ENCODE measurements at regions not wholly inside any gene's neighbourhood (a gene's known extent, or its start where the extent isn't known, plus 50 kb on each side); places are given as distances from the start of the nearest gene placed in this dataset.

DNA sequence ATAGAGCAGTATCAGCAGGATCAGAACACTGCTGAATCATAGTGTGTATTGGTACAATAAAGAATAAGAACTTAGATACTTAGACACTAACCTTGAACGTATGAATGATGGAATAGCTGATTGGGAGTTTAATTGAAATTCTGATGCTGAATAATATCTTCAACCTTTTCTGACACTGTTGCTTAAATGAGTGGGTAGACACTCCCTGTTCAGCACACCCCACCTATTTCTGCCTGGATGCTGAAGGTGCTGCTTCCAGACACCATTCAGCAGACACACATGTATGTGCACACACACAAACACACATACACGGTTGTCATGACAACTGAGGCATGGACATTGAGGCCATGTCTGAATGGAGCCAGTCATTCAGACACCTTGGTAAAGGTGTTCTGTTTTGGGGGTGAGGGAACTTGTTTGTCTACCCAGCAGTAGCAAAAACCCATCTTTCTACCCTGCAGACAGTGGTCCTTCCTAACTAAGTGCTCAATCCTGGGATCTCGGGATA lies 54.3 kb downstream of the TMEM215 start:
- DNase-seq = no peak

DNA sequence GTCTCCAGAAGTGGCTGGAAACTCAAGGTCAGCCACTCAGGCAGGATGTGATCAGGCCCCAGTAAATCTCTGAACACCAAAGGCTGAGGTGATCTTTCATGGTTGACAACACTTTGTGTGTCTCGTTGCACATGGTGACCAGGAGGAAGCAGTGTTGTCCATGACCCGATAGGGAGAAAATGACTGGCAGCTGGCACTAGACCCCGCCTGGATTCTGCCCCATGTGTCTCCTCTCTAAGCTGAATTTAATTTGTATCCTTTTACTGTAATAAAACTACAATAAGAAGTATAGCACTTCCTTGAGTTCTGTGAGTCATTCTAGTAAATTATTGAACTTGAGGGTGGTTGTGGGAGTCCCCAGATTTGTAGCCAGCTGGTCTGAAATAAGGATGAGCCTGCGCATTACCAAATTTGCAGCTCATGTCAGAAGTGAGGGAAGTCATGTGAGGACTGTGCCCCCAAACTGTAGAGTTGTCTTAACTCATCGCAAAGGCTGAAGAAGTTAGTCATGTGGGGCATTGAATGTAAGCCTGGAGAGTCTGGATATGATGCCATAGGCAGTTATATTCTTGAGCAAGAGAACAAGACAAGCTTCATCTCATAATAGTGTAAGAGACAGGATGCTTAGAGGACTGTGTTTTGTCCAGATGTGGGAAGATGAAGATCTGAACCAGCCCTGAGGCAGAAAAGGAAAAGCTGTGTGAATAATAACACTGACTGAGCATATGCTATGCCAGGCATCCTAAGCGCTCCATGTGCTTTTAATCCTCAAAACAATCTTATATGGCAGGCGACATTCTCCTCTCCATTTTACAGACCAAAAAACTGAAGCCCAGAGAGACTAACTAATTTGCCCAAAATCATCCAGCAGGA lies 55.9 kb downstream of the TMEM215 start:
- no peak for DNase-seq

DNA sequence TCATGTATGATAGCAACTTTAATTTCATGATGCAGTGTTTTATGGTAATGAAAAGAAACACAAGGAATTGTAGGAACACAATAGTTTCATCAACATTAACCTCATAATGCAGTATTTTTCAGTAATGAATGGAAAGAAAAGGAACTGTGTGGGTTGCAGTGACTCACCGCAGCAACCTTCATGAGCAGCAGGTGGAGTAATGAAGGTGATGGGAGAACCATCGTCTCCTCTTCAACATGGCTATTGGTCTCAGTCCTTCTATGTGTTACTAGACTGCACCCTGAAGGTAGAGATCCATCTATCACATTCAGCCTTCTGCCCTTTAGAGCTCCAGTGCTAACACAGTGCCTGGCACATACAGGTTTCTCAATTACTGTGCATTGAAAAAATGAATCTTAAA lies 58.0 kb downstream of the TMEM215 start:
- DNase-seq = peak; percentile 2

DNA sequence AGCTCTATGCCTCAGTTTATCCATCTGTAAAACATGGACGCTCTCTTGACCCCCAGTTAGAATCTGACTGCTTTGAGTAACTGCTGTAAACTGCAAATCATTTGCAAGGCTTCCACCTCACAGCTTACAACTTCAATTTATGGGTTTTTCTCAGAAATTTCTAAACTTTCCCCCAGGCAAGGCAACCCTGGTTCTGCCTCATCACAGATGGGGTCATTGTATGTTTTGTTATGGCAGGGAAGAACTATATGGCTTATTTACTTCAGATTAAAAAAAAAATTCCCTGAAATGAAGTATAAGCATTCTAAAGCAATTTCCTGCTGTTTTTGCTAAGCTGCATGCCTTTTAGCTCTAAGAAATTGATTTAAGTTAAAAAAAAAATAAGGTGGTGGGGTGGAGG lies 60.0 kb downstream of the TMEM215 start:
- no peak for DNase-seq

DNA sequence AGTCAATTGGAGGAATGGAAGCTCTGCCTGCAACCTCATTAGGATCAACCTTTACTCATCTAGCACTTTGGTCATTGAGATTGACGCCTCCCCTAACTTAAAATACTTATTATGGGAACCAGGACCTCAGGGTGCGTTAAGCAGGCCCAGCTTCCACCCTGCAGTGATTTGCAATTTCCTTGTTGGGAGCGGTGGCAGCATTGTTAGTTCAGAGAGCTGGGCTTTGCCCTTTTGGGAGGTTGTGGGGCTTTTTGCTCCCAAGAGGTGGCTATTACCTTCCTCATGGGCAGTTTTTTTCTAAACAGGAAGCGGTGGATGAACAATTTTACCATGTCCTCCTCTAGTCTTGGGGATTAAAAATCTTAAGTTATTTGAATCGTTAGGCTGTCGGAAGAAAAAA lies 60.9 kb downstream of the TMEM215 start:
- DNase-seq = no peak

DNA sequence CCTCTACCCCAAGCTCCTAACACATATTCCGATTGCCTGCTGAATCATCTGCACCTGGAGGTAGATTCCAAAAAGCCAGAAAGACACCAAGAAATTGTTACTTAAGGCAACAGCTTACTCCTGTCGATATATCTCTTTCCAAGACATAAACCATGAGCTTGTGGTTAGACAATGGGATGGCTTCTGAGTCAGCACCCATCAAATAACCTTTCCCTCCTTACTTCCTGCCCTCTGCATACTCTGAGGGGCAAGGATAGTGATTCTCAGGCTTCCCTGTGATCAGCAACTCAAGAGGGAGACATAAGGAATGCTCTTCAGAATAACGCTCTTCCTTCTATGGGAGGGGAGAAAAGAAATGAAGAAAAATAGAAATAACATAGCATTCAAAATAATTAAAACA lies 70.9 kb downstream of the TMEM215 start:
- no peak for DNase-seq

DNA sequence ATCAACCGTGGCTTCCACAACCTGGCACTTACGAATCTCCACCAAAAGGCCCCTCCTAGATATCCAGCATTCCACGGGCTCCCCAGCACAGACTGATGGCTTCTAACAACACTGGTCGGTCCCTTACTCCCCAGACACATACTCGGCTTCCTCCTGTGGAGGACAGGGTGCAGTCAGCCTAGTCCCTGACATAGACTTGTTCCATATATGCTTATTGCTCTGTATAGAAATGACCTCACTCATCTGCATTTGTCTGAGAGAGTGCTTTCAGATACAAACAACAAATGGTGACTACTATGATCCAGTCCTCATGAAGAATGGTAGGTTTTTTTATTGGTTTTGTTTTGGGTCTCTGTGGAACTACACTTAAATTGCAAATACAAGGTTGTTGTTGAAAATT lies 72.4 kb downstream of the TMEM215 start:
- no peak for DNase-seq

DNA sequence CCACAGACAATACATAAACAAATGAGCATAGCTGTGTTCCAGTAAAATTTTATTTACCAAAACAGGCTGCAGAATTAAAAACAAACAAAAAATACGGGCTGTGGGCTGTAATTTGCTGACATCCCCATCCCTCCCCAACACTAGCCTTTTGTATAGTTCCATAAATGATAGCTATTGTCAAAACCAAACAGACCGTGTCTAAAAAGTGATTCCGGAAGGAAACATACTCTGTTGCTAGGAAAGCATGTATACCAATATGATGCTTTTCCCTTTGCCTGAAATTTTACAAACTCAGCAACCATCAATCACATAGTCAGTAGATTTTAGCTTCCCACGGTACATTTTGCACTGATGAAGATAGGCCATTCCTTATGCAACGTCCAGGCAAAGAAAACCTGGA lies 80.0 kb downstream of the TMEM215 start:
- no peak for DNase-seq

DNA sequence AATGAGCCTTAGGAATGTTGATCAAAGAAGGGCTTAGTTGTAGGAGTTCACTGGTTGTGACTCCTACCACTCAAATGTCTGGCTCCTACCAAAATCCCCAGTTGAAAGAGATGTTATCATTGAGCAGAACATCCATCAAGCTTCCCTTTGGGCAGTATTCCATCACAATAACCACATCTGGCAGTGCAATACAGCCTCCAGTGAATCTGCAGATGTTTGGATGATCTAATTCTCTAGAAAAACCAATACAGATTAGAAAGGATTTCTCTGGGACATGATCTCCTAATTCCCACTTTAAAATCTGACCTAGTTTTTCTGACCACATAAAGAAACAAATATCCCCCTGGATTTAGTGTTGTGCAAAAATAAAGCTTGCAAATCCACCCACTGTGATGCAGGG lies 81.6 kb downstream of the TMEM215 start:
- no peak for DNase-seq

DNA sequence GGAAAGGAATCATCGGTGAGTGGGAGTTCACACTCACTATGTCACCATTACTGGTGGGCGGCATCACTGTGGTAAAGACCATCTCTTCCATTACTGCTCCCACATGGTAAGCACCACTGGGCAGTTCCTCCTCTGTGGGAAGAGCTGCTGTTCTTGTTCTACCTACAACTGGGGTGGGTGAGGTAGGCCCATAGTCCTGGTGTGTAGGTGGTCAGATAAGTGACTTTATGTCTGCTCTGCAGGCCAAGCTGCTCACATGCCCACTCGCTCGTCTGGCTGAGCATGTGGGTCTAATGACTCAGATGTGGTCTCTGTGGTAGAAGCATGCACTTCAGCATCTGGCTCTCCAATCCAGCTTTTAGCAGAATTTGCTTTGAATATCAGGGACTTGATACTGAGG lies 82.9 kb downstream of the TMEM215 start:
- no peak for DNase-seq

DNA sequence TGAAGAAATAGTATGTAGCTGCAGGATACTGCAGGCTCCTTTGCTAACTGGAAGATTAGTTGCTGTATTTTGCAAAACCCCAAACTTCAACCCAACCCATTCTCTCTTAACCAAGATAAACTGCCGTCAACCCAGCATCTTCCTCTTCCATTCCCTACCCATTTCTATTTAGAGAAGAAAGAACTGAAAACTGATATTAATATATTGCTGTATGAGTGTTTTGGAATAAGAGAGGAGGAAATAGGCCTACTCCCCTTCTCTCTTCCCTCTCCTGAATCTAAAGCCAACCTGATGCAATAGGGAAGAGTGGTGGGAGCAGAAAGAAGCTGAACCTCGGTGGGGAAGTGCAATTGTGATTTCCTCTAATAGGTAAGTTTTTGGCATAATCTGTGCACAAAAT lies 83.7 kb downstream of the TMEM215 start:
- no peak for DNase-seq

DNA sequence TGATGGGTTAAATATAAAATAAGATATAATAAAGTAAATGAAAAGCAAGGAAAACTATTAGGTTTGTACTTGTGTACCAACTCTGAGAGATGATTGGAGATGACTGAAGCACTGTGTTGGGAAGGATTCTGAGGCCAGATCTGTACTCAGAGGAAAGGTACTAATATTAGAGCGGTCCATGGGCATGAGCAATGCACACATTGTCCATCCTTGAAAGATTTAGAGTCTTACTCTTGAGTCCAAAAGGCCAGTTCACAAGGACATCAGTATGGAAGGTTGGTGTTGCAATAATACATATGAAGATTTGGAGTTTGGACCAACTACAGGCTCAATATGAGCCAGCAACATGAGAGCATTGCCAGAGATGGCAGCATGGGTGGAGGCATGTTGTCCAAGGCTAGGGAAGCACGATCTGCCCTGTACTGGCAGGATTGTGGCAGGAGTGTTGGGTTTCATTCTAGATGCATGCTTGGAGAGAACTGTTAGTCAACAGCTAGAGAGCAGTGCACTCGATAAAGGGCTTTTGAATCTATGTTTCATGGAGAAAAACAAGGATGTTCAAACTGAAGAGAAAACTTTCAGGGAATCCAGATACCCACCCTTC lies 84.4 kb downstream of the TMEM215 start:
- no peak for DNase-seq

DNA sequence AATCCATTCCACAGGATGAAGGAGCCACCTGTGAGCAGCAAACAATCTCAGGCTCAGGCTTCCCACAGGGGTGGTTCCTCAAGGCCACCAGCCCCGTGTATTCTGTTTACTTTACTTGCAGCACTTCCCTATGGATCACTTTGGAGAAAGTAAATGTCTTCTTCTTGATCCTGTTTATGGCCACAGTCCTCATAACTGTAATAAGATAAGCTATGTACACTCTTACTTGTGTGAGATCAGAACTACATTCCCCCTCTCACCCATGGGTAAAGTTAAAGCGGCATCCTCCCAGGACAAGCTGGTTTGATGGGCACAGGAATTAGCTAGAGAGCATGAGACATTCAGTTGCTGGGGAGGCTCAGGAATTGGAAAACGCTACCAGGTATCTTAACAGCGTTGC lies 86.1 kb downstream of the TMEM215 start:
- DNase-seq = no peak

DNA sequence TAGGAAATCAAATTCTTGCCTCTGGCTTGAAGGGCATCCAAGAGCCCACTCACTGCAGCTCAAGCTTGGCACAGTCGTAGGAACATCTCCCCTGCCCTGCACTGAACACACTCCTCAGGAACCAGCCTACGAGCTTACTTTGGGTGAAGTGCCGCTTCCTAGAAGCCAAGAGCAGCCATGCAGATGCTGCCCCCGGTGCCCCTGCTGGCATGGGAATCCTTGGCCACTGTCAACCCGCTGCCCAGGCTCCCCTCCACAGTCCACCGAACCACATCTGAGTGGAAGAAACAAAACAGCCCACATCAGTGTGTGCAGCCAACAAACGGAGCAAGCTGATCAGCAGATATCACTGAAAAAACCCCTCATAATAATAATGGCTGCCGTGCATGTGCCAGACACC lies 89.8 kb downstream of the TMEM215 start:
- no peak for DNase-seq

DNA sequence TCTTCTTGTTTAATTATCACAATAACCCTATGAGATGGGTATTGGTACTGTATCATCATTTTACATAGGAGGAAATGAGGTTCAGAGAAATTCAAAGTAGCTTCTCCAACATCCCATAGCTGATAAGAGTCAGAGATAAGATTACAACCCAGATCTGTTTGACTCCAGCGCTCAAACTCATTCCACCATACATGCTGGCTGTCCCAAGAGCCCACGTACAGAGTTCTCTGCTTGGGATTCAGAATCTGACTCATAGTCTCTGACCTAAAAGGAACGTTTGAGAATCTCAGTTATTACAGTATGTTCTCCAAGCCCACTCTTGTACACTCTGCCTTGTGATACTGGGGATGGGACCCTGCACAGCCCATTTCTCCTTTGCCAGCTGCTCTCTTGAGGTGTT lies 90.2 kb downstream of the TMEM215 start:
- no peak for DNase-seq

DNA sequence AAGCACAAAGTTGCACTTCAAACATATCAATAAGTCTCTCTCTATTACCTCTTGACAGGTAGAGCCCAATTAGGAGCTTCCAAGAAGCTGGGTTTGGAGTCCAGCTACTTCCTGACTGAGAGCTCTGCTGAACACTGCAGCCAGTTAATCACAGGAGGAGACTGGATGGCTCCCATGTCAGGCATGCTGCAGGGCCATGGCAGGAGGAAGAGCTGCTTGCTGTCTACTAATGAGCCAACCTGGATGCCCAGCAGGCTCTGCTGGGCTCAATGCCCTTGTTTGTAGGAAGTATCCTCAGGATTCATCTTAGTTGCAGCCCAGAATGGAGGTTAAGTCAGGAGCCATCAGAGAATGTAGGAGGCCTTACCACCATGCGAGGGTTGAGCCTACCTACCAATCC lies 91.9 kb downstream of the TMEM215 start:
- no peak for DNase-seq

DNA sequence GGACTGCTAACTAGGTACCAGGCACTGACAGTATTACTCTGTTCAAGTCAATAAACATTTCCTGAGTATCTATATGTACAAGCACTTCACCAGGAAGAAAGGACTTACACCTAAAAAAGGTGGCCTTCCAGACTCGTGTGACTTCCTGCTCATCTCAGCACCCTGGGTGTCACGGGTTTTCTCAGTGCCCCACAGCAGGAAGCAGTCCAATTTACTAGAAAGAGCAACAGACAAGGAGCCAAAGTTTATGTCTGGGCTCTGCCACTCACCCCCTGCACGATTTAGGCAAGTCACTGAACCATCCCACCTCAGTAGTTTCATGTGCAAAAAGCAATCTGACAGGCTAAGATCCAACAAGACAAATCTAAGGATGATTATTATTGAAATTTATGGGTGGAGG lies 92.4 kb downstream of the TMEM215 start:
- DNase-seq = no peak

DNA sequence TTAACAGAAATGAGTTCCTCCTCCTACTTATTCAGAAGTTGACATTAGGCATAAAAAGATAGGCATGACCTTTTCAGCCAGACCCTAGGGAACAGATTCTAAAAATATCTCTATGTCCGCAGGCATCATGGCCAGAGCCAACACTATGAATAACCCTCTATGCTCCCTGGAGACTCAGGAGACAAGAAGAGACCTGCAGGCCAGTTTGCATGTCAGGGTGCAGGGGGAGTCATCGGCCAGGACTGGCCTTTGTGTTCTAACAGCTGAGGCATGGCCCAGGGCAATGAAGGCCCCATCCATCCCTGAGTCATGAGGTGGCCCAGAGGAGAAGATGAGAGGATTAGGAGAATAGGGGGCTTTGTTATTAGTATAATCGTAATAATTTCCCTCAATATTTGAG lies 93.8 kb downstream of the TMEM215 start:
- DNase-seq = no peak

DNA sequence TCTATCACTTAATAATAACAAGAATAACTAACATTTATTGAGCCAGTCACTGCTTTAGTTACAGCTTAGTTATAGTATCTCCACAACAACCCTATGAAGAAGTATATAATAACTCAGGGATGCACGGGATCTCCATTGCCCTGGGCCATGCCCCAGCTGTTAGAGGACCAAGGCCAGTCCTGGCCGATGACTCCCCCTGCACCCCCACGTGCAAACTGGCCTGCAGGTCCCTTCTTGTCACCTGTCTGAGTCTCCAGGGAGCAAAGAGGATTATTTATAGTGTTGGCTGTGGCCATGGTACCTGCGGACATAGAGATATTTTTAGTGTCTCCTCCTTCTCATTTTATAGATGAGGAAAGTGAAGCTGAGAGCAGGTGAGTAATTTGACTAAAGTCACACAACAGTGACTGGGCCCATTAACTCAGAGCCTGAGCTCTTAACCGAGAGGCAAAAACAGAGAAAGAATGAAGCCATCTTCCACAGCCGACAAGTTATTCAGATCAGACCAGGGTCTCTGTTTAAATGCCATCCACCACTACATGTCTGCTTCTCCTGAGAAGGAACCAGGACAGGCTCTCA lies 94.4 kb downstream of the TMEM215 start:
- DNase-seq = no peak

DNA sequence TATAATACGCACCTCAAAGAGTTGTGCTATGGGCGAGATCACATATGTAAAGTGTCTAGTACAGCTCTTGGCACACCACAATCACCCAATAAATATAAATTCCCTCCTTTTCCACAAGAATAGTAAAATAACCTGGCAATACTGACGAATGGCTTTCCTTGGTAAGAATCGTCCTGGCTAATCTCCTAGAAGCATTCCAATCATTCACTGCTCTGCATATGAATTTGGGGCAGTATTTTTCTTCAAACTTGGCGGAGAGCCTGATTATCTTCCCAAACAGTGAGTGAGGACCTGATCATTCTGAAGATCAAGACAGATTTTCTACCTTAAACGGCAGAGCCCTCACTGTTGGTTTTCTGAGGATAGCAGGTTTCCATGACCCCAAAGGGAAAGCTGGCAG lies 96.0 kb downstream of the TMEM215 start:
- DNase-seq = no peak

DNA sequence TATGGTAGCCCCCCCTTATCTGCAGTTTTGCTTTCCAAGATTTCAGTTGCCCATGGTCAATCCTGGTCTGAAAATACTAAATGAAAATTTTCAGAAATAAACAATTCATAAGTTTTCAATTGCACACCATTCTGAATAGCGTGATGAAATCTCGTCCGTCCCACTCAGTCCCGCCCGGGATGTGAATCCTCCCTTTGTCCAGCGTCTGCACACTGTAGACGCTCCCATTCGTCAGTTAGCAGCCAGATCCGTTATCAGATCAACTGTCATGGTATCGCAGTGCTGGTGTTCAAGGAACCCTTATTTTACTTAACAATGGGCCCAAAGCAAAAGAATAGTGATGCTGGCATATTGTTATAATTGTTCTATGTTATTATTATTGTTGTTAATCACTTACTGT lies 98.6 kb downstream of the TMEM215 start:
- no peak for DNase-seq

DNA sequence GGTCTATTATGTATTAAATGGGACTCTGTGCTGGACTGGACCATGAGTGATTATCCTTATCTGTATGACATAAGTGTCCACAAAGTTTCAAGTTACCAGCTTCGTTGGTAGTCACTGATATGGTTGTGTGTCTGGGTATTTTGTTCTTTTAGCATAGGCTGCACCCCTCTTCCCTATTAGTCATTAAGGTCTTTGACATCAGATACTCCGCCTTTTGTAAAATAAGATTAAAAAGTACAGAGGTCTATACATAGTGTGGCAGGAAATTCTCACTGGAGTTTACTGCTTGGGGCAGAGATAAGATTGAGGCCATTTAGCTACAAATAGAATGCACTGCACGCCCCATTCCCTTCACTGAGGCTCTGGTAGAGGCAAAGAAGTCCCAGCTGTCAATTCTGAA lies 99.4 kb downstream of the TMEM215 start:
- peak; percentile 70 for DNase-seq

DNA sequence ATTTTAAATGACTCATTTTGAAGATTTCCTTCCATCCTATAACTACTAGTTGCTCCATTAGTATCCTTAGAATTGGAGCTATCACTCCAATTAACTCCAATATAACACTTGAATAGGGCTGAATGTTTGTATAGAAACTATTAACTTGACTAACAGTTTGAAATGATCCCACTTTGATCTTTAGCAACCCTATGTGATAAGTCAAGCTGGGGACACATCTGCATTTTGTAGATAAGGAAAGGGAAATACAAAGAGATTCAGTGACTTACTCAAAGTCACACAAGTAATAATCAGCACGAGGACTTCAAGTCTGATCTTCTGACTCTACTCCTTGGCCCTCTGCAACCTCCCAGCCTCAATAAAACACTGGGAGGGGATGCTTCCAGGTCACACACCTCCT lies 101.1 kb downstream of the TMEM215 start:
- peak; percentile 81 for DNase-seq

DNA sequence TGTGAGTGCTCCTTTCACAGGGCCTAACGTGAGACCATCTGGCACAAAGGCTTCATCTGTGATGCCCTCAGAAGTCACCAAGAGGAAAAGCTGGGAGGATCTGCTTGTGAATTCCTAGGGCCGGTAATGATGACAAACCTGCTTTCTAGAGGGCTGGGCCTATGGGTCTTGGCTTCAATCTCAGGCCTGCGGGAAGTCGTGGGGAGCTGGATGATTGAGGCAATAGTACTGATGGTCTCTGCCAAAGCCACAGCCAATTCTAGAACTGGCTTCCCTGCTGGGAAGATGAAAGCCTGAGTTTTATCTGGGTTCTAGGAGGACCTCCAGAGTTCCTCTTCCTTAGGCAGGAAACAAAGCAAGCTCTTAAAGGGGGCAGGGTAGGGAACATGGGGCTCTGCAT lies 102.7 kb downstream of the TMEM215 start:
- DNase-seq = no peak

Data from hematopoietic multipotent progenitor cell treated with erythropoietin and hydrocortisone succinate and interleukin-3 and kit ligand, for 4 days (in vitro differentiated cells).